GM12891 (cell line): ENCODE measurements at regions not wholly inside any gene's neighbourhood (a gene's known extent, or its start where the extent isn't known, plus 50 kb on each side); places are given as distances from the start of the nearest gene placed in this dataset.

ENCODE experiments used
- PAX5 ChIP-seq: IDR thresholded peaks from 2 replicates; pipeline ENCODE4 v1.6.1; 2011; ENCODE audit warnings: low read length, moderate library complexity, mild to moderate bottlenecking; ENCODE audit not compliant: insufficient read depth, severe bottlenecking
- POLR2A ChIP-seq: IDR thresholded peaks from 2 replicates; pipeline ENCODE4 v1.6.1; 2011; ENCODE audit warnings: low read depth, low read length, control low read depth
- POLR2AphosphoS5 ChIP-seq: IDR thresholded peaks from 2 replicates; pipeline ENCODE4 v1.6.1; 2011; ENCODE audit warnings: low read depth, low read length, control low read depth
- TAF1 ChIP-seq: IDR thresholded peaks from 2 replicates; pipeline ENCODE4 v1.6.1; 2011; ENCODE audit warnings: low read depth, low read length, control low read depth

GRCh38 chr5:2909035-2909434 lies 157.6 kb upstream of the IRX2 start:
- TF ChIP-seq POLR2A (no peak), POLR2AphosphoS5 (no peak), TAF1 (no peak), PAX5 (no peak)
